BJ (cell line): ENCODE measurements at regions not wholly inside any gene's neighbourhood (a gene's known extent, or its start where the extent isn't known, plus 50 kb on each side); places are given as distances from the start of the nearest gene placed in this dataset.
A peak's percentile ranks its signal among the peaks of the same experiment; 100 is the strongest.

Source experiments
- CTCF ChIA-PET: fragments of 350-600 bp; formaldehyde crosslinking; extraction: SDS; loops from one replicate; lab custom pipeline; 2021; ENCODE audit warnings: antibody characterized with exemption, inconsistent platforms; lab: Yijun Ruan, JAX
- POLR2A ChIA-PET: fragments of 300-600 bp; sonication (Branson Sonifier 250); formaldehyde crosslinking; extraction: SDS; loops from one replicate; lab custom pipeline; 2021; ENCODE audit warnings: antibody characterized with exemption; lab: Charles Lee
- DNase-seq: peaks from one replicate; pipeline ENCODE4 v3.0.0-alpha.2; 2011; ENCODE audit warnings: low read depth
- H3K27me3 ChIP-seq: 2 replicates; pipeline ENCODE4 v1.6.0; 2011; ENCODE audit warnings: low read length; ENCODE audit not compliant: control insufficient read depth, insufficient read depth
- H3K36me3 ChIP-seq: 2 replicates; pipeline ENCODE4 v1.5.1; 2011; ENCODE audit warnings: low read length; ENCODE audit not compliant: control insufficient read depth, insufficient read depth
- H3K4me3 ChIP-seq: 2 replicates; pipeline ENCODE4 v1.5.1; 2011; ENCODE audit warnings: low read depth, mild to moderate bottlenecking, control low read depth, low read length
- CTCF ChIP-seq: IDR thresholded peaks from 2 replicates; pipeline ENCODE4 v1.5.1; 2011; ENCODE audit warnings: low read depth, mild to moderate bottlenecking, control low read depth, inconsistent platforms, low read length, moderate library complexity; ENCODE audit not compliant: insufficient read depth

DNA sequence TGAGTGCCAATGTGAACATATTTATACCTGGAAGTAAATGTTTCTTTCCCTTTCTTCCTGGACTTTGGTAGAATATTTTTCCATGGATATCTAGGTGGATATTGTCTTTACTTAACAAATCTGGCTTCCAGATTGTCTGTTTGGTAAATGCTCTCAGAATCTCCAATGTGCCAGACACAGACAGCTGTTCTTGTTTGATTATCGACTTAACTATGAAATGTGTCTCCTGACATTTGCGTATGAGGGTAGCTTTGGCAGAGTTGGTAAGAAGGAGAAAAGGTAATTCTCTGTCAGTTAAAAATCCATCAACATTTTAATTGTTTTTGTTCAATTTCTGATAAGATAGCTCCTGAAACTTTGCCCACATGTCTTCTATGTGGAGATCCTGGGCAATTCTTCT is 196.4 kb upstream of the NUDT12 start:
- no peak for TF ChIP-seq CTCF
- ChIA-PET POLR2A (no interaction called here), CTCF (interaction anchor here (0.6 kb wide), 1 partner anchor 443 kb away, joined by 3 read pairs; no protein-coding TSS in a partner anchor)
- H3K4me3 ChIP-seq: no peak overlapping the region
- H3K36me3 ChIP-seq: no peaks in the 10 kb centered on the region
- no peaks in the 10 kb centered on the region for H3K27me3 ChIP-seq
- DNase-seq: no peak

- no peaks in the 10 kb centered on the region for H3K36me3 ChIP-seq
- no peak for TF ChIP-seq CTCF
- DNase-seq: no peak
- CTCF ChIA-PET: no interaction called here
- POLR2A ChIA-PET: interaction anchor here (0.8 kb wide), 1 partner anchor 32 kb away, joined by 3 read pairs; no protein-coding TSS in a partner anchor
- no peak overlapping the region for H3K4me3 ChIP-seq
- H3K27me3 ChIP-seq: no peaks in the 10 kb centered on the region
Observed at GRCh38 chr5:103755974-103756373, 193.4 kb upstream of the NUDT12 start.

- POLR2A ChIA-PET: no interaction called here
- CTCF ChIA-PET: interaction anchor here (1.2 kb wide), 1 partner anchor 571 kb away, joined by 3 read pairs; no protein-coding TSS in a partner anchor
- DNase-seq: no peak
Observed at GRCh38 chr5:103745353-103746065, 182.9 kb upstream of the NUDT12 start.

GRCh38 chr5:103744159-103744558 is 181.6 kb upstream of the NUDT12 start:
- DNase-seq: peak; percentile 61
- no peak for TF ChIP-seq CTCF
- POLR2A ChIA-PET: no interaction called here
- Histone ChIP-seq H3K36me3 (no peaks in the 10 kb centered on the region), H3K4me3 (no peak overlapping the region), H3K27me3 (no peaks in the 10 kb centered on the region)
- CTCF ChIA-PET: no interaction called here

More at GRCh38 chr5:103745353-103746065, 182.9 kb upstream of the NUDT12 start:
- Histone ChIP-seq H3K27me3 (no peaks in the 10 kb centered on the region), H3K4me3 (no peak overlapping the region), H3K36me3 (no peaks in the 10 kb centered on the region)
- TF ChIP-seq CTCF: no peak

- DNase-seq: no peak
- Histone ChIP-seq H3K27me3 (no peaks in the 10 kb centered on the region), H3K4me3 (no peak overlapping the region), H3K36me3 (no peaks in the 10 kb centered on the region)
- ChIA-PET CTCF (no interaction called here), POLR2A (no interaction called here)
- no peak for TF ChIP-seq CTCF
Observed at GRCh38 chr5:103743421-103743820, 180.8 kb upstream of the NUDT12 start.
